Hepatocyte (in vitro differentiated cells): ENCODE measurements at regions not wholly inside any gene's neighbourhood (a gene's known extent, or its start where the extent isn't known, plus 50 kb on each side); places are given as distances from the start of the nearest gene placed in this dataset.

ENCODE experiments used
- EZH2 ChIP-seq: fragments of 200-600 bp; sonication (generic); IDR thresholded peaks from 2 replicates; pipeline ENCODE4 v1.6.1; 2016; ENCODE audit warnings: antibody characterized with exemption, mild to moderate bottlenecking, borderline replicate concordance
- EZH2phosphoT487 ChIP-seq: fragments of 200-600 bp; sonication (generic); IDR thresholded peaks from one replicate; pipeline ENCODE4 v1.6.1; 2018; ENCODE audit warnings: antibody characterized with exemption, mild to moderate bottlenecking, low read depth, moderate library complexity; ENCODE audit not compliant: unreplicated experiment, severe bottlenecking
- TF ChIP-seq, protein P1 (sequence below): fragments of 200-600 bp; sonication (generic); IDR thresholded peaks from 2 replicates; pipeline ENCODE4 v1.5.1; 2016; ENCODE audit warnings: antibody characterized with exemption, mild to moderate bottlenecking; ENCODE audit not compliant: poor library complexity

- TF ChIP-seq, protein P1, sequence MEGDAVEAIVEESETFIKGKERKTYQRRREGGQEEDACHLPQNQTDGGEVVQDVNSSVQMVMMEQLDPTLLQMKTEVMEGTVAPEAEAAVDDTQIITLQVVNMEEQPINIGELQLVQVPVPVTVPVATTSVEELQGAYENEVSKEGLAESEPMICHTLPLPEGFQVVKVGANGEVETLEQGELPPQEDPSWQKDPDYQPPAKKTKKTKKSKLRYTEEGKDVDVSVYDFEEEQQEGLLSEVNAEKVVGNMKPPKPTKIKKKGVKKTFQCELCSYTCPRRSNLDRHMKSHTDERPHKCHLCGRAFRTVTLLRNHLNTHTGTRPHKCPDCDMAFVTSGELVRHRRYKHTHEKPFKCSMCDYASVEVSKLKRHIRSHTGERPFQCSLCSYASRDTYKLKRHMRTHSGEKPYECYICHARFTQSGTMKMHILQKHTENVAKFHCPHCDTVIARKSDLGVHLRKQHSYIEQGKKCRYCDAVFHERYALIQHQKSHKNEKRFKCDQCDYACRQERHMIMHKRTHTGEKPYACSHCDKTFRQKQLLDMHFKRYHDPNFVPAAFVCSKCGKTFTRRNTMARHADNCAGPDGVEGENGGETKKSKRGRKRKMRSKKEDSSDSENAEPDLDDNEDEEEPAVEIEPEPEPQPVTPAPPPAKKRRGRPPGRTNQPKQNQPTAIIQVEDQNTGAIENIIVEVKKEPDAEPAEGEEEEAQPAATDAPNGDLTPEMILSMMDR: no peak
- TF ChIP-seq EZH2phosphoT487 (no peak), EZH2 (no peak)
Measured at GRCh38 chr7:121560267-121560990, 164.3 kb upstream of the FAM3C start.
